Vagina (tissue), 2 donors: ENCODE measurements at regions not wholly inside any gene's neighbourhood (a gene's known extent, or its start where the extent isn't known, plus 50 kb on each side); places are given as distances from the start of the nearest gene placed in this dataset.

Experiments used
- POLR2A ChIP-seq, 2 donors: fragments of 450-650 bp; IDR thresholded peaks; one replicate each; pipeline ENCODE4 v1.6.1; 2017; ENCODE audit warnings: antibody characterized with exemption in 2 of 2, mild to moderate bottlenecking in 2 of 2, moderate library complexity in 2 of 2
- POLR2AphosphoS5 ChIP-seq, 2 donors: sonication (generic); formaldehyde crosslinking; IDR thresholded peaks; one replicate each; pipeline ENCODE4 v1.9.0; 2017; ENCODE audit warnings: antibody characterized with exemption in 2 of 2, mild to moderate bottlenecking in 2 of 2, low read depth in 1 of 2; ENCODE audit not compliant: insufficient read depth in 1 of 2
- TF ChIP-seq, protein P1 (sequence below), 3 experiments: fragments of 450-650 bp in 2 of 3; fragments of 200-600 bp in 1 of 3; sonication (generic) in 1 of 3; IDR thresholded peaks; one replicate each; pipeline ENCODE4 v1.5.1; 2017 to 2019; ENCODE audit warnings: antibody characterized with exemption in 3 of 3, mild to moderate bottlenecking in 2 of 3, moderate library complexity in 2 of 3

- TF ChIP-seq, protein P1, sequence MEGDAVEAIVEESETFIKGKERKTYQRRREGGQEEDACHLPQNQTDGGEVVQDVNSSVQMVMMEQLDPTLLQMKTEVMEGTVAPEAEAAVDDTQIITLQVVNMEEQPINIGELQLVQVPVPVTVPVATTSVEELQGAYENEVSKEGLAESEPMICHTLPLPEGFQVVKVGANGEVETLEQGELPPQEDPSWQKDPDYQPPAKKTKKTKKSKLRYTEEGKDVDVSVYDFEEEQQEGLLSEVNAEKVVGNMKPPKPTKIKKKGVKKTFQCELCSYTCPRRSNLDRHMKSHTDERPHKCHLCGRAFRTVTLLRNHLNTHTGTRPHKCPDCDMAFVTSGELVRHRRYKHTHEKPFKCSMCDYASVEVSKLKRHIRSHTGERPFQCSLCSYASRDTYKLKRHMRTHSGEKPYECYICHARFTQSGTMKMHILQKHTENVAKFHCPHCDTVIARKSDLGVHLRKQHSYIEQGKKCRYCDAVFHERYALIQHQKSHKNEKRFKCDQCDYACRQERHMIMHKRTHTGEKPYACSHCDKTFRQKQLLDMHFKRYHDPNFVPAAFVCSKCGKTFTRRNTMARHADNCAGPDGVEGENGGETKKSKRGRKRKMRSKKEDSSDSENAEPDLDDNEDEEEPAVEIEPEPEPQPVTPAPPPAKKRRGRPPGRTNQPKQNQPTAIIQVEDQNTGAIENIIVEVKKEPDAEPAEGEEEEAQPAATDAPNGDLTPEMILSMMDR (IDR thresholded peaks at IDR 0.05) = no peak
- TF ChIP-seq POLR2AphosphoS5 (IDR thresholded peaks at IDR 0.05; ENCODE audit: insufficient read depth in 1 of 2, low read depth in 1 of 2) (no peak), POLR2A (IDR thresholded peaks at IDR 0.05) (no peak)
Measured at GRCh38 chr11:92671081-92671480, 298.4 kb upstream of the MTNR1B start.
